ENCODE measurements at regions not wholly inside any gene's neighbourhood (a gene's known extent, or its start where the extent isn't known, plus 50 kb on each side); places are given as distances from the start of the nearest gene placed in this dataset.

GRCh38 chr5:53369681-53370080 lies 110.7 kb upstream of the FST start:
- H3K4me3 ChIP-seq, result no peak overlapping the region
- no peak overlapping the region for H3K9ac ChIP-seq
- no peaks in the 10 kb centered on the region for H4K20me1 ChIP-seq
- H3K4me2 ChIP-seq, result no peak overlapping the region
- H3K4me1 ChIP-seq, result peaks cover 0 to 1% (median 0%) of the 10 kb centered on the region in 10 experiments; a peak in 1 of 20 replicates
- H3K27ac ChIP-seq, result no peak overlapping the region
- H3K9me3 ChIP-seq (replicated peaks in 1 of 11), result no peaks in the 10 kb centered on the region
- no peak for TF ChIP-seq Cebpa-rat (IDR thresholded peaks at IDR 0.05)
- H3K27me3 ChIP-seq, result no peaks in the 10 kb centered on the region
- H3K36me3 ChIP-seq, result no peaks in the 10 kb centered on the region

DNA sequence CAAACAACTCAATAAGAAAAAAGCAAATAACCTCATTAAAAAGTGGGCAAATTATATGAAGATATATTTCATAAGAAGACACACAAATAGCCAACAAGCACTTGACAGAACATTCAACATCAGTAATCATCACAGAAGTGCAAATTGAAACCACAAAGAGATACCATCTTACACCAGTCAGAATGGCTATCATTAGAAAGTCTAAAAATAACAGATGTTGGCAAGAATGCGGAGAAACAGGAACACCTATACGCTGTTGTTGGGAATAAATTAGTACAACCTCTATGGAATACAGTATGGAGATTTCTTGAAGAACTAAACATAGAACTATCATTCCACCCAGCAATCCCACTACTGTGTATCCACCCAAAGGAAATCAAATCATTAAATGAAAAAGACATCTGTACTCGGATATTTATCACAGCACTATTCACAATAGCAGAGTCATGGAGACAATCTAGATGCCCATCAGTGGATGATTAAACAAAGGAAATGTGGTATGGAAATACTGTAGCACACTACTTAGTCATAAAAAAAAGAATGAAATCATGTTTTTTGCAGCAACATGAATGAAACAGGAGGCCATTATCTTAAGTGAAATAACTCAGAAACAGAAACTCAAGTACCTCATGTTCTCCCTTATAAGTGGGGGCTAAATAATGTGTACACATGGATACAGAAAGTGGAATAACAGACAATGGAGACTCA lies 106.8 kb upstream of the FST start:
- Histone ChIP-seq H3K9ac (no peak overlapping the region), H3K4me2 (no peak overlapping the region), H3K27ac (no peak overlapping the region), H3K9me3 (replicated peaks in 1 of 11) (no peaks in the 10 kb centered on the region), H3K4me1 (peaks cover 0 to 13% (median 0%) of the 10 kb centered on the region in 10 experiments; a peak in 4 of 20 replicates), H3K27me3 (no peaks in the 10 kb centered on the region), H3K4me3 (no peak overlapping the region), H3K36me3 (no peaks in the 10 kb centered on the region), H4K20me1 (no peaks in the 10 kb centered on the region)
- TF ChIP-seq Cebpa-rat (IDR thresholded peaks at IDR 0.05), result no peak

DNA sequence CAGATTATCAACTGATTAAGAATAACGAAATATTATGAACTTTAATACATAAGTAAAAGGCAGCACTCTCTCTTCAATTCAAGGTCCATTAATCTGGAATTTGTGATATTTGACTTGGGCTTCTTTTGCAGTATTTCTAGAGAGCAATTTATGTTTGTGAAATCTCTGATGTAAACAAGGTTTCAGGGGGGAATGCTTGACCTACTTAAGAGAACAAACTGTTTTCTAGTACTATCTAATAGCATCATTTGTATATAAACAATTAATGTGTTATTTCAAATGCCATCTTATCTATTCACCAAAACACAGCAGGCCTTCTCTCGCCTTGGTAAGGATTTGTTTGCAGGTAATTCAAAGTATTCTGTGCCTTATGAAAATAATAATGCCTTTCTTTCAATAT lies 103.6 kb upstream of the FST start:
- no peak overlapping the region for H3K4me2 ChIP-seq
- no peak for TF ChIP-seq Cebpa-rat (IDR thresholded peaks at IDR 0.05)
- H3K4me1 ChIP-seq, result peaks cover 0 to 13% (median 0%) of the 10 kb centered on the region in 10 experiments; a peak in 4 of 20 replicates
- H3K4me3 ChIP-seq, result no peak overlapping the region
- H3K9me3 ChIP-seq (replicated peaks in 1 of 11), result no peaks in the 10 kb centered on the region
- H3K36me3 ChIP-seq, result no peaks in the 10 kb centered on the region
- no peaks in the 10 kb centered on the region for H4K20me1 ChIP-seq
- H3K27ac ChIP-seq, result no peak overlapping the region
- no peaks in the 10 kb centered on the region for H3K27me3 ChIP-seq
- H3K9ac ChIP-seq, result no peak overlapping the region

- H3K4me1 ChIP-seq, result peaks cover 0 to 13% (median 0%) of the 10 kb centered on the region in 10 experiments; a peak in 4 of 20 replicates
- H3K9ac ChIP-seq, result no peak overlapping the region
- no peaks in the 10 kb centered on the region for H3K27me3 ChIP-seq
- no peaks in the 10 kb centered on the region for H4K20me1 ChIP-seq
- no peak overlapping the region for H3K4me3 ChIP-seq
- no peak overlapping the region for H3K4me2 ChIP-seq
- no peak for TF ChIP-seq Cebpa-rat (IDR thresholded peaks at IDR 0.05)
- H3K36me3 ChIP-seq, result no peaks in the 10 kb centered on the region
- H3K9me3 ChIP-seq (replicated peaks in 1 of 11), result no peaks in the 10 kb centered on the region
- H3K27ac ChIP-seq, result no peak overlapping the region
These were observed 102.2 kb upstream of the FST start for GRCh38 chr5:53378190-53378589.

- Histone ChIP-seq H3K36me3 (no peaks in the 10 kb centered on the region), H3K9me3 (replicated peaks in 1 of 11) (no peaks in the 10 kb centered on the region), H3K4me3 (no peak overlapping the region), H3K27ac (no peak overlapping the region), H3K4me1 (peaks cover 0 to 13% (median 0%) of the 10 kb centered on the region in 10 experiments; a peak in 4 of 20 replicates), H3K27me3 (no peaks in the 10 kb centered on the region), H4K20me1 (no peaks in the 10 kb centered on the region), H3K4me2 (no peak overlapping the region), H3K9ac (no peak overlapping the region)
- TF ChIP-seq Cebpa-rat (IDR thresholded peaks at IDR 0.05), result no peak
These were observed 101.7 kb upstream of the FST start for GRCh38 chr5:53378590-53379247.

GRCh38 chr5:53386341-53386740 lies 94.1 kb upstream of the FST start:
- H3K36me3 ChIP-seq, result no peaks in the 10 kb centered on the region
- no peaks in the 10 kb centered on the region for H3K27me3 ChIP-seq
- no peak overlapping the region for H3K4me2 ChIP-seq
- no peak overlapping the region for H3K9ac ChIP-seq
- no peaks in the 10 kb centered on the region for H4K20me1 ChIP-seq
- peaks cover 0 to 13% (median 10%) of the 10 kb centered on the region in 11 experiments; a peak in 10 of 22 replicates for H3K9me3 ChIP-seq (replicated peaks in 1 of 11)
- H3K27ac ChIP-seq, result no peak overlapping the region
- no peak for TF ChIP-seq Cebpa-rat (IDR thresholded peaks at IDR 0.05)
- H3K4me3 ChIP-seq, result no peak overlapping the region
- no peaks in the 10 kb centered on the region for H3K4me1 ChIP-seq

GRCh38 chr5:53389093-53389492 lies 91.3 kb upstream of the FST start:
- no peaks in the 10 kb centered on the region for H4K20me1 ChIP-seq
- no peak overlapping the region for H3K4me2 ChIP-seq
- no peak overlapping the region for H3K27ac ChIP-seq
- H3K27me3 ChIP-seq, result no peaks in the 10 kb centered on the region
- H3K4me3 ChIP-seq, result no peak overlapping the region
- no peaks in the 10 kb centered on the region for H3K4me1 ChIP-seq
- no peaks in the 10 kb centered on the region for H3K36me3 ChIP-seq
- peaks cover 0 to 13% (median 10%) of the 10 kb centered on the region in 11 experiments; a peak in 10 of 22 replicates for H3K9me3 ChIP-seq (replicated peaks in 1 of 11)
- H3K9ac ChIP-seq, result no peak overlapping the region
- no peak for TF ChIP-seq Cebpa-rat (IDR thresholded peaks at IDR 0.05)

DNA sequence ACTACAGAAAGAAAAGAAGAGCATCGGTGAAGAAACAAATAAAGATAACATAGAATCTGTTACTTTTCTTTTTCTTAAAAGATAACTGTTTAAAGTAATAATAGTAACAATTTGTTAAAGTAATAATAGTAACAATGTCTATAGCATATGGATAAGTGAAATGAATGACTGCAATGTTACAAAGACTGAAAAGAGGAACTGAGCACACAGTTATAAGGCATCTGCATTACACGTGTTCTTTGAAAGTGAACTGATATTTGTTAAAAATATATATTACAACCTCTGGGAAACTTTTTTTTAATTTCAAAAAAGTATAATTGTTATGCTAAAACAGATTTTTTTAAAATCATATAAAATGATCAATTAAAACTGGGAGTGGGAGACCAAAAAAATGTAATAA lies 88.4 kb upstream of the FST start:
- Histone ChIP-seq H3K4me1 (no peaks in the 10 kb centered on the region), H3K27ac (no peak overlapping the region), H3K4me2 (no peak overlapping the region), H3K4me3 (no peak overlapping the region), H4K20me1 (no peaks in the 10 kb centered on the region), H3K36me3 (no peaks in the 10 kb centered on the region), H3K9ac (no peak overlapping the region), H3K27me3 (no peaks in the 10 kb centered on the region), H3K9me3 (replicated peaks in 1 of 11) (peaks cover 0 to 13% (median 10%) of the 10 kb centered on the region in 11 experiments; a peak in 10 of 22 replicates)
- no peak for TF ChIP-seq Cebpa-rat (IDR thresholded peaks at IDR 0.05)

- no peaks in the 10 kb centered on the region for H3K4me1 ChIP-seq
- TF ChIP-seq Cebpa-rat (IDR thresholded peaks at IDR 0.05), result no peak
- no peak overlapping the region for H3K9ac ChIP-seq
- no peak overlapping the region for H3K4me2 ChIP-seq
- H3K4me3 ChIP-seq, result no peak overlapping the region
- H3K27me3 ChIP-seq, result no peaks in the 10 kb centered on the region
- no peaks in the 10 kb centered on the region for H4K20me1 ChIP-seq
- H3K36me3 ChIP-seq, result no peaks in the 10 kb centered on the region
- H3K27ac ChIP-seq, result no peak overlapping the region
- H3K9me3 ChIP-seq (replicated peaks in 1 of 11), result no peaks in the 10 kb centered on the region
These were observed 85.6 kb upstream of the FST start for GRCh38 chr5:53394808-53395207.
